Astrocyte (in vitro differentiated cells and primary cell): ENCODE measurements at regions not wholly inside any gene's neighbourhood (a gene's known extent, or its start where the extent isn't known, plus 50 kb on each side); places are given as distances from the start of the nearest gene placed in this dataset.
A peak's percentile ranks its signal among the peaks of the same experiment; 100 is the strongest.

Source experiments
- DNase-seq: peaks from one replicate; pipeline ENCODE4 v3.0.0-alpha.2; 2010; ENCODE audit warnings: low read depth
- FAIRE-seq: peaks from 2 replicates; lab custom pipeline; 2011; peaks lifted over from hg19 to GRCh38; lab: Jason Lieb, UNC
- H2AFZ ChIP-seq: 2 replicates; pipeline ENCODE4 v1.6.0; 2012; ENCODE audit warnings: low read depth, low read length, inconsistent platforms
- H3K27ac ChIP-seq: 2 replicates; pipeline ENCODE4 v1.5.1; 2011; ENCODE audit warnings: low read depth, low read length, inconsistent platforms
- H3K27me3 ChIP-seq: 2 replicates; pipeline ENCODE4 v1.6.0; 2011; ENCODE audit warnings: low read length, inconsistent platforms; ENCODE audit not compliant: insufficient read depth
- H3K36me3 ChIP-seq: 2 replicates; pipeline ENCODE4 v1.5.1; 2011; ENCODE audit warnings: low read length, inconsistent platforms; ENCODE audit not compliant: insufficient read depth
- H3K4me1 ChIP-seq: 2 replicates; pipeline ENCODE4 v1.5.1; 2011; ENCODE audit warnings: low read length, inconsistent platforms; ENCODE audit not compliant: insufficient read depth
- H3K4me2 ChIP-seq: 2 replicates; pipeline ENCODE4 v1.6.0; 2012; ENCODE audit warnings: low read length, inconsistent platforms
- H3K4me3 ChIP-seq: 2 replicates; pipeline ENCODE4 v1.5.1; 2011; ENCODE audit warnings: low read depth, mild to moderate bottlenecking, low read length, inconsistent platforms; ENCODE audit not compliant: insufficient read depth
- H3K79me2 ChIP-seq: 2 replicates; pipeline ENCODE4 v1.6.0; 2012; ENCODE audit warnings: mild to moderate bottlenecking, low read length, inconsistent platforms; ENCODE audit not compliant: insufficient read depth
- H3K9ac ChIP-seq: 2 replicates; pipeline ENCODE4 v1.6.0; 2012; ENCODE audit warnings: mild to moderate bottlenecking, low read length, inconsistent platforms
- H3K9me3 ChIP-seq: 2 replicates; pipeline ENCODE4 v1.5.1; 2012; ENCODE audit warnings: low read depth, mild to moderate bottlenecking, low read length, inconsistent platforms; ENCODE audit not compliant: insufficient read depth
- H4K20me1 ChIP-seq: 2 replicates; pipeline ENCODE4 v1.6.0; 2012; ENCODE audit warnings: low read length, inconsistent platforms; ENCODE audit not compliant: insufficient read depth
- H3K27ac Mint-ChIP-seq: one replicate; pipeline ENCODE4 v1.8.0; 2021; ENCODE audit warnings: mild to moderate bottlenecking, mixed read lengths; ENCODE audit not compliant: unreplicated experiment
- H3K27me3 Mint-ChIP-seq: one replicate; pipeline ENCODE4 v1.8.0; 2021; ENCODE audit warnings: low read depth, mixed read lengths; ENCODE audit not compliant: unreplicated experiment
- H3K36me3 Mint-ChIP-seq: one replicate; pipeline ENCODE4 v1.8.0; 2021; ENCODE audit warnings: low read depth, mixed read lengths; ENCODE audit not compliant: unreplicated experiment
- H3K4me1 Mint-ChIP-seq: one replicate; pipeline ENCODE4 v1.8.0; 2021; ENCODE audit warnings: low read depth, mixed read lengths; ENCODE audit not compliant: unreplicated experiment
- H3K4me3 Mint-ChIP-seq: one replicate; pipeline ENCODE4 v1.8.0; 2021; ENCODE audit warnings: mild to moderate bottlenecking, moderate library complexity, mixed read lengths; ENCODE audit not compliant: unreplicated experiment
- H3K9me3 Mint-ChIP-seq: one replicate; pipeline ENCODE4 v1.8.0; 2021; ENCODE audit warnings: mild to moderate bottlenecking, mixed read lengths; ENCODE audit not compliant: unreplicated experiment
- CTCF ChIP-seq: IDR thresholded peaks from 2 replicates; pipeline ENCODE4 v1.5.1; 2011; ENCODE audit warnings: low read depth, mild to moderate bottlenecking, inconsistent platforms, low read length, moderate library complexity; ENCODE audit not compliant: insufficient read depth
- EZH2 ChIP-seq: IDR thresholded peaks from 2 replicates; pipeline ENCODE4 v1.6.1; 2012; ENCODE audit warnings: mild to moderate bottlenecking, low read length, inconsistent platforms; ENCODE audit not compliant: insufficient read depth

- no peaks in the 10 kb centered on the region for H3K4me1 Mint-ChIP-seq
- no peaks in the 10 kb centered on the region for H3K36me3 Mint-ChIP-seq
- no peak for DNase-seq
- TF ChIP-seq EZH2 (no peak), CTCF (no peak)
- H3K9ac ChIP-seq, result no peak overlapping the region
- no peaks in the 10 kb centered on the region for H3K27me3 Mint-ChIP-seq
- no peaks in the 10 kb centered on the region for H4K20me1 ChIP-seq
- H3K4me3 Mint-ChIP-seq, result no peak overlapping the region
- no peaks in the 10 kb centered on the region for H3K79me2 ChIP-seq
- no peak overlapping the region for H2AFZ ChIP-seq
- H3K27ac ChIP-seq, result no peak overlapping the region
- no peak overlapping the region for H3K27ac Mint-ChIP-seq
- H3K9me3 Mint-ChIP-seq, result peaks cover 5% of the 10 kb centered on the region
- H3K9me3 ChIP-seq, result peaks cover 5% of the 10 kb centered on the region
- no peaks in the 10 kb centered on the region for H3K4me1 ChIP-seq
- no peaks in the 10 kb centered on the region for H3K27me3 ChIP-seq
- no peak for FAIRE-seq
- no peaks in the 10 kb centered on the region for H3K36me3 ChIP-seq
- no peak overlapping the region for H3K4me3 ChIP-seq
- no peak overlapping the region for H3K4me2 ChIP-seq
Observed at GRCh38 chr4:63526251-63526650, 883.0 kb downstream of the TECRL start.

GRCh38 chr4:63524764-63525163, 884.5 kb downstream of the TECRL start:
- Mint-ChIP-seq H3K4me1 (no peaks in the 10 kb centered on the region), H3K27me3 (no peaks in the 10 kb centered on the region), H3K27ac (no peak overlapping the region), H3K4me3 (no peak overlapping the region), H3K9me3 (peaks cover 6% of the 10 kb centered on the region), H3K36me3 (no peaks in the 10 kb centered on the region)
- FAIRE-seq, result no peak
- Histone ChIP-seq H2AFZ (no peak overlapping the region), H3K79me2 (no peaks in the 10 kb centered on the region), H3K4me3 (no peak overlapping the region), H3K4me2 (no peak overlapping the region), H3K27ac (no peak overlapping the region), H3K4me1 (no peaks in the 10 kb centered on the region), H4K20me1 (no peaks in the 10 kb centered on the region), H3K9me3 (peaks cover 6% of the 10 kb centered on the region), H3K36me3 (no peaks in the 10 kb centered on the region), H3K27me3 (no peaks in the 10 kb centered on the region), H3K9ac (no peak overlapping the region)
- DNase-seq, result no peak
- TF ChIP-seq EZH2 (no peak), CTCF (no peak)

- H3K4me2 ChIP-seq, result no peak overlapping the region
- peak overlapping the region; percentile 49 for H3K27ac Mint-ChIP-seq
- no peaks in the 10 kb centered on the region for H3K27me3 Mint-ChIP-seq
- no peaks in the 10 kb centered on the region for H3K36me3 Mint-ChIP-seq
- no peak overlapping the region for H3K4me3 Mint-ChIP-seq
- DNase-seq, result no peak
- no peak overlapping the region for H3K9ac ChIP-seq
- no peak overlapping the region for H3K27ac ChIP-seq
- H2AFZ ChIP-seq, result no peak overlapping the region
- no peaks in the 10 kb centered on the region for H4K20me1 ChIP-seq
- H3K27me3 ChIP-seq, result no peaks in the 10 kb centered on the region
- no peaks in the 10 kb centered on the region for H3K36me3 ChIP-seq
- no peak overlapping the region for H3K4me3 ChIP-seq
- TF ChIP-seq CTCF (no peak), EZH2 (no peak)
- no peak for FAIRE-seq
- H3K9me3 ChIP-seq, result no peaks in the 10 kb centered on the region
- H3K79me2 ChIP-seq, result no peaks in the 10 kb centered on the region
- no peaks in the 10 kb centered on the region for H3K4me1 ChIP-seq
- peaks cover 3% of the 10 kb centered on the region for H3K9me3 Mint-ChIP-seq
- peaks cover 2% of the 10 kb centered on the region for H3K4me1 Mint-ChIP-seq
Observed at GRCh38 chr4:63505714-63506460, 903.4 kb downstream of the TECRL start.
